H1 (cell line): ENCODE measurements at regions not wholly inside any gene's neighbourhood (a gene's known extent, or its start where the extent isn't known, plus 50 kb on each side); places are given as distances from the start of the nearest gene placed in this dataset.

Experiments
- CTCF ChIA-PET: fragments of 300-600 bp; sonication (Branson Sonifier 250); formaldehyde crosslinking; loops from one replicate; lab custom pipeline; 2021; ENCODE audit not compliant: partially characterized antibody; lab: Charles Lee
- POLR2A ChIA-PET: fragments of 300-600 bp; sonication (Branson Sonifier 250); formaldehyde crosslinking; loops from one replicate; lab custom pipeline; 2021; ENCODE audit warnings: inconsistent platforms; ENCODE audit not compliant: partially characterized antibody; lab: Charles Lee
- DNase-seq, 2 experiments: peaks; one replicate each; pipeline versions ENCODE4 v3.0.0 to v3.0.0-alpha.2; 2010 to 2022; ENCODE audit warnings: low spot score in 2 of 2, low read depth in 1 of 2, mixed read lengths in 1 of 2
- FAIRE-seq: peaks from 2 replicates; lab custom pipeline; 2011; peaks lifted over from hg19 to GRCh38; lab: Jason Lieb, UNC
- H2AFZ ChIP-seq: 2 replicates; pipeline ENCODE4 v1.8.1; 2012; ENCODE audit warnings: low read length, inconsistent platforms
- H2AK5ac ChIP-seq: 2 replicates; pipeline ENCODE4 v1.6.1; 2013; ENCODE audit warnings: low read depth, low read length
- H2BK120ac ChIP-seq: replicated peaks from 2 replicates; pipeline ENCODE3; 2013; ENCODE audit warnings: low read depth, low read length, inconsistent platforms
- H2BK12ac ChIP-seq: 2 replicates; pipeline ENCODE4 v1.6.1; 2013; ENCODE audit warnings: low read depth, low read length
- H2BK15ac ChIP-seq: 2 replicates; pipeline ENCODE4 v1.6.1; 2013; ENCODE audit warnings: low read length
- H2BK20ac ChIP-seq: 2 replicates; pipeline ENCODE4 v1.6.1; 2013; ENCODE audit warnings: low read length
- H2BK5ac ChIP-seq: 2 replicates; pipeline ENCODE4 v1.6.1; 2013; ENCODE audit warnings: low read depth, low read length
- H3K14ac ChIP-seq: 2 replicates; pipeline ENCODE4 v1.6.1; 2013; ENCODE audit warnings: inconsistent platforms; ENCODE audit not compliant: insufficient read length
- H3K18ac ChIP-seq: 2 replicates; pipeline ENCODE4 v1.6.1; 2013; ENCODE audit warnings: low read length; ENCODE audit errors: extremely low read depth
- H3K23ac ChIP-seq: 2 replicates; pipeline ENCODE4 v1.6.1; 2013; ENCODE audit warnings: inconsistent platforms; ENCODE audit not compliant: insufficient read length
- H3K23me2 ChIP-seq: 2 replicates; pipeline ENCODE4 v1.6.1; 2013; ENCODE audit warnings: low read depth, low read length
- H3K27ac ChIP-seq: 2 replicates; pipeline ENCODE4 v1.6.1; 2011; ENCODE audit warnings: low read depth, low read length, inconsistent platforms
- H3K27me3 ChIP-seq, 4 experiments: replicated peaks in 1 of 4; 1 replicate in 1 of 4; 2 replicates in 3 of 4; pipeline versions ENCODE4 v1.6.1 to v1.8.1; 2011 to 2013; ENCODE audit warnings: low read length in 3 of 4, mild to moderate bottlenecking in 3 of 4, inconsistent platforms in 2 of 4, mixed read lengths in 2 of 4, moderate library complexity in 1 of 4; ENCODE audit not compliant: control insufficient read depth in 3 of 4, insufficient read depth in 3 of 4; ENCODE audit errors: extremely low read depth in 1 of 4
- H3K36me3 ChIP-seq, 4 experiments: 2 replicates each; pipeline versions ENCODE4 v1.6.1 to v1.8.1; 2011 to 2013; ENCODE audit warnings: mild to moderate bottlenecking in 4 of 4, low read length in 3 of 4, moderate library complexity in 2 of 4, control low read depth in 1 of 4, inconsistent platforms in 1 of 4; ENCODE audit not compliant: insufficient read depth in 4 of 4, control insufficient read depth in 2 of 4
- H3K4ac ChIP-seq: replicated peaks from 2 replicates; pipeline ENCODE3; 2013; ENCODE audit warnings: low read length, low read depth, mixed read lengths, inconsistent platforms; ENCODE audit not compliant: insufficient read length
- H3K4me1 ChIP-seq, 4 experiments: replicated peaks in 1 of 4; 1 replicate in 1 of 4; 2 replicates in 3 of 4; pipeline versions ENCODE4 v1.6.1 to v1.8.1; 2011 to 2013; ENCODE audit warnings: low read length in 3 of 4, inconsistent platforms in 2 of 4, mixed read lengths in 1 of 4; ENCODE audit not compliant: insufficient read depth in 4 of 4, control insufficient read depth in 3 of 4
- H3K4me2 ChIP-seq, 2 experiments: 2 replicates each; pipeline versions ENCODE4 v1.6.1 to v1.8.1; 2011 to 2013; ENCODE audit warnings: low read depth in 2 of 2, low read length in 2 of 2, control low read depth in 1 of 2, inconsistent platforms in 1 of 2, mild to moderate bottlenecking in 1 of 2; ENCODE audit not compliant: insufficient read depth in 1 of 2
- H3K4me3 ChIP-seq, 4 experiments: fragments of 200-600, 300-600 bp in 1 of 4; sonication (generic), shearing (Covaris generic), sonication (Bioruptor Twin) in 1 of 4; 2 replicates each; pipeline versions ENCODE4 v1.5.1 to v1.8.1; 2011 to 2016; ENCODE audit warnings: low read length in 4 of 4, low read depth in 3 of 4, control low read depth in 2 of 4, inconsistent platforms in 2 of 4, mild to moderate bottlenecking in 2 of 4, mixed read lengths in 1 of 4, moderate library complexity in 1 of 4; ENCODE audit not compliant: insufficient read depth in 2 of 4; ENCODE audit errors: extremely low read depth in 1 of 4
- H3K56ac ChIP-seq: replicated peaks from 2 replicates; pipeline ENCODE3; 2013; ENCODE audit warnings: low read depth, mild to moderate bottlenecking, mixed read lengths, low read length, inconsistent platforms; ENCODE audit not compliant: insufficient read length
- H3K79me1 ChIP-seq: 2 replicates; pipeline ENCODE4 v1.6.1; 2013; ENCODE audit warnings: low read depth, low read length, control low read depth
- H3K79me2 ChIP-seq, 2 experiments: 2 replicates each; pipeline versions ENCODE4 v1.6.1 to v1.8.1; 2012 to 2013; ENCODE audit warnings: low read length in 2 of 2, mild to moderate bottlenecking in 2 of 2, inconsistent platforms in 1 of 2; ENCODE audit not compliant: insufficient read depth in 2 of 2, control insufficient read depth in 1 of 2
- H3K9ac ChIP-seq, 4 experiments: replicated peaks in 1 of 4; 1 replicate in 1 of 4; 2 replicates in 3 of 4; pipeline versions ENCODE4 v1.6.1 to v1.8.1; 2011 to 2013; ENCODE audit warnings: low read depth in 3 of 4, low read length in 3 of 4, control low read depth in 2 of 4, mild to moderate bottlenecking in 2 of 4, moderate library complexity in 2 of 4, inconsistent platforms in 1 of 4; ENCODE audit errors: extremely low read depth in 1 of 4
- H3K9me3 ChIP-seq, 2 experiments: 2 replicates each; pipeline versions ENCODE4 v1.6.1 to v1.8.1; 2012 to 2013; ENCODE audit warnings: mild to moderate bottlenecking in 2 of 2, moderate library complexity in 2 of 2, control low read depth in 1 of 2, inconsistent platforms in 1 of 2, low read depth in 1 of 2, low read length in 1 of 2, mixed read lengths in 1 of 2; ENCODE audit not compliant: insufficient read depth in 2 of 2
- H4K20me1 ChIP-seq, 2 experiments: replicated peaks in 1 of 2; 2 replicates each; pipeline versions ENCODE3 to v1.8.1; 2011 to 2013; ENCODE audit warnings: inconsistent platforms in 2 of 2, low read length in 2 of 2, mild to moderate bottlenecking in 1 of 2; ENCODE audit not compliant: insufficient read depth in 2 of 2, control insufficient read depth in 1 of 2
- H4K5ac ChIP-seq: 2 replicates; pipeline ENCODE4 v1.6.1; 2013; ENCODE audit warnings: low read length, low read depth, mixed read lengths, inconsistent platforms; ENCODE audit not compliant: insufficient read length
- H4K8ac ChIP-seq: 2 replicates; pipeline ENCODE4 v1.8.0; 2013; ENCODE audit warnings: mild to moderate bottlenecking, moderate library complexity, low read length, inconsistent platforms; ENCODE audit not compliant: insufficient read depth; ENCODE audit errors: extremely low read depth
- H4K91ac ChIP-seq: replicated peaks from 2 replicates; pipeline ENCODE3; 2013; ENCODE audit warnings: low read length, mixed read lengths, inconsistent platforms; ENCODE audit not compliant: insufficient read length
- BRCA1 ChIP-seq: IDR thresholded peaks from 2 replicates; pipeline ENCODE4 v1.6.1; 2012; ENCODE audit warnings: low read depth, low read length, improper control_type of control experiment
- CBX8 ChIP-seq: fragments of 300-800, 300-1000 bp; sonication (generic); IDR thresholded peaks from 2 replicates; pipeline ENCODE4 v1.7.1; 2016; ENCODE audit warnings: low read depth, low read length, borderline replicate concordance

- Histone ChIP-seq H2BK12ac (no peak overlapping the region), H3K27me3 (no peaks in the 10 kb centered on the region), H3K9ac (no peak overlapping the region)
- CTCF ChIA-PET = no interaction called here
- TF ChIP-seq BRCA1 = no peak
- no peak for TF ChIP-seq CBX8
- TF ChIP-seq, all 59 proteins: peak for 0
- Histone ChIP-seq H3K18ac (no peak overlapping the region), H4K20me1 (no peaks in the 10 kb centered on the region), H3K4ac (no peak overlapping the region), H2BK20ac (no peak overlapping the region), H4K91ac (no peak overlapping the region), H2AK5ac (no peak overlapping the region), H3K14ac (no peak overlapping the region), H2BK120ac (no peak overlapping the region), H4K5ac (no peak overlapping the region), H2BK5ac (no peak overlapping the region), H3K23ac (no peak overlapping the region), H3K27ac (no peak overlapping the region), H3K23me2 (no peaks in the 10 kb centered on the region), H3K4me3 (no peak overlapping the region), H3K36me3 (no peaks in the 10 kb centered on the region), H3K4me2 (no peak overlapping the region), H3K56ac (no peak overlapping the region), H3K79me2 (no peaks in the 10 kb centered on the region), H2BK15ac (no peak overlapping the region), H3K9me3 (no peaks in the 10 kb centered on the region), H3K4me1 (no peaks in the 10 kb centered on the region), H3K79me1 (no peaks in the 10 kb centered on the region), H4K8ac (no peak overlapping the region), H2AFZ (no peak overlapping the region)
- POLR2A ChIA-PET = no interaction called here
- FAIRE-seq (no peak), DNase-seq (no peak)
Measured at GRCh38 chr3:189570916-189571315, 60.3 kb upstream of the TP63 start.
